ENCODE measurements at regions not wholly inside any gene's neighbourhood (a gene's known extent, or its start where the extent isn't known, plus 50 kb on each side); places are given as distances from the start of the nearest gene placed in this dataset.

GRCh38 chr4:60885011-60885410, 315.1 kb upstream of the ADGRL3 start:
- TF ChIP-seq PRDM15 (CRISPR knock-in tag; IDR thresholded peaks at IDR 0.05) (no peak), CTCF (IDR thresholded peaks at IDR 0.05) (no peak), ZNF219 (CRISPR knock-in tag; IDR thresholded peaks at IDR 0.05; ENCODE audit: borderline replicate concordance) (no peak), NR1H2 (CRISPR knock-in tag; IDR thresholded peaks at IDR 0.05) (no peak), SP1 (CRISPR knock-in tag; conservative IDR thresholded peaks at IDR 0.05) (no peak), ATF1 (CRISPR knock-in tag; IDR thresholded peaks at IDR 0.05) (no peak), ZNF671 (CRISPR knock-in tag; IDR thresholded peaks at IDR 0.05) (no peak), ATF3 (CRISPR knock-in tag; conservative IDR thresholded peaks at IDR 0.05) (no peak), ATF6 (CRISPR knock-in tag; IDR thresholded peaks at IDR 0.05) (no peak)
- TF ChIP-seq, protein P1, sequence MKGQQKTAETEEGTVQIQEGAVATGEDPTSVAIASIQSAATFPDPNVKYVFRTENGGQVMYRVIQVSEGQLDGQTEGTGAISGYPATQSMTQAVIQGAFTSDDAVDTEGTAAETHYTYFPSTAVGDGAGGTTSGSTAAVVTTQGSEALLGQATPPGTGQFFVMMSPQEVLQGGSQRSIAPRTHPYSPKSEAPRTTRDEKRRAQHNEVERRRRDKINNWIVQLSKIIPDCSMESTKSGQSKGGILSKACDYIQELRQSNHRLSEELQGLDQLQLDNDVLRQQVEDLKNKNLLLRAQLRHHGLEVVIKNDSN (CRISPR knock-in tag; IDR thresholded peaks at IDR 0.05): no peak
- TF ChIP-seq, protein P2, sequence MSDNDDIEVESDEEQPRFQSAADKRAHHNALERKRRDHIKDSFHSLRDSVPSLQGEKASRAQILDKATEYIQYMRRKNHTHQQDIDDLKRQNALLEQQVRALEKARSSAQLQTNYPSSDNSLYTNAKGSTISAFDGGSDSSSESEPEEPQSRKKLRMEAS (CRISPR knock-in tag; IDR thresholded peaks at IDR 0.05): no peak
- TF ChIP-seq, protein P3, sequence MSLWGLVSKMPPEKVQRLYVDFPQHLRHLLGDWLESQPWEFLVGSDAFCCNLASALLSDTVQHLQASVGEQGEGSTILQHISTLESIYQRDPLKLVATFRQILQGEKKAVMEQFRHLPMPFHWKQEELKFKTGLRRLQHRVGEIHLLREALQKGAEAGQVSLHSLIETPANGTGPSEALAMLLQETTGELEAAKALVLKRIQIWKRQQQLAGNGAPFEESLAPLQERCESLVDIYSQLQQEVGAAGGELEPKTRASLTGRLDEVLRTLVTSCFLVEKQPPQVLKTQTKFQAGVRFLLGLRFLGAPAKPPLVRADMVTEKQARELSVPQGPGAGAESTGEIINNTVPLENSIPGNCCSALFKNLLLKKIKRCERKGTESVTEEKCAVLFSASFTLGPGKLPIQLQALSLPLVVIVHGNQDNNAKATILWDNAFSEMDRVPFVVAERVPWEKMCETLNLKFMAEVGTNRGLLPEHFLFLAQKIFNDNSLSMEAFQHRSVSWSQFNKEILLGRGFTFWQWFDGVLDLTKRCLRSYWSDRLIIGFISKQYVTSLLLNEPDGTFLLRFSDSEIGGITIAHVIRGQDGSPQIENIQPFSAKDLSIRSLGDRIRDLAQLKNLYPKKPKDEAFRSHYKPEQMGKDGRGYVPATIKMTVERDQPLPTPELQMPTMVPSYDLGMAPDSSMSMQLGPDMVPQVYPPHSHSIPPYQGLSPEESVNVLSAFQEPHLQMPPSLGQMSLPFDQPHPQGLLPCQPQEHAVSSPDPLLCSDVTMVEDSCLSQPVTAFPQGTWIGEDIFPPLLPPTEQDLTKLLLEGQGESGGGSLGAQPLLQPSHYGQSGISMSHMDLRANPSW (CRISPR knock-in tag; conservative IDR thresholded peaks at IDR 0.05; ENCODE audit: low read depth): no peak

Data from WTC11 (cell line).